ENCODE measurements at regions not wholly inside any gene's neighbourhood (a gene's known extent, or its start where the extent isn't known, plus 50 kb on each side); places are given as distances from the start of the nearest gene placed in this dataset.

DNA sequence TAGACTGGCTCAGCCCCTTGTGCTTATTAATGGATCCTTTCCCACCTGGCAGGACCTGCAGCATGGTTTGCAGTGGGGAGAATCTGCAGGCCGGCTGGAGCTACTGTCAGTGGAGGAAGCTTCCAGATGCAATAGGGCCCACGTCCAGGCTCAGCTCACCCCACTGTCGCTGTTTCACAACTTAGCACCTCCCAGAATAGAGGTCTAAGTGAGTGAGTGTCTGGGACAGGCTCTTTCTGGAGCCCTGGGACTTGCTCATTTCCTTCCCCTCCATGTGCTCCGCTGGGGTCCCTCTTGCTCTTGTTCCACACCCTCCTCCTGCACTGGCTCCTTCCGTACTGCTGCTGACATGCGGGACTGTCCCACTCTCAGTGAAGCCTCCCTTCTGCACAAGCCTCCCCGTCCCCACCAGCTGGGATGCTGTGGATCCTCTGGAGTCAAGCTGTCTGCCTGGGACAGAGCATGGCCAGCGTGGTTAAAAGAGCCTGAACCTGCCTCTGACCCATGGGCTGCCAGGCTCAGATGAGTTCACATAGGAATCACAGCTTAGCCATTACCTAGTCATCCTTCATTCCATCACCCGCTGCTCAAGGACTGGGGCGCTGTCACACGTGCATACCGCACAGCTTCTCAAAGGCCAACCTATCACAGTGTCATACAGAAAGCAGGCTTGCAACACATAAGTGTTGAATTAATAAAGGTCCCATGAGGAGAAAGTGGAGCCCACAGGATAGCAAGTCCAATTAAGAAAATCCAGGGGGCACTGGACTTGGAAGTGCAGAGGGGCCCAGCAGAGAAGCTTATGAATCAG, 135.9 kb downstream of the ACKR3 start:
- Histone ChIP-seq H3K4me3 (no peak overlapping the region), H3K27ac (no peak overlapping the region), H3K4me1 (peaks cover 26% of the 10 kb centered on the region), H3K9me3 (no peaks in the 10 kb centered on the region), H3K36me3 (replicated peaks in 1 of 2; ENCODE audit: insufficient read depth in 1 of 2, low read depth in 2 of 2) (no peaks in the 10 kb centered on the region), H3K27me3 (no peaks in the 10 kb centered on the region)
- no peak for ATAC-seq
- peak in 1 of 4 donors; percentile 27 for DNase-seq
- intact Hi-C loops (cut with DNase I) = no loop called here
- TF ChIP-seq, protein P1, sequence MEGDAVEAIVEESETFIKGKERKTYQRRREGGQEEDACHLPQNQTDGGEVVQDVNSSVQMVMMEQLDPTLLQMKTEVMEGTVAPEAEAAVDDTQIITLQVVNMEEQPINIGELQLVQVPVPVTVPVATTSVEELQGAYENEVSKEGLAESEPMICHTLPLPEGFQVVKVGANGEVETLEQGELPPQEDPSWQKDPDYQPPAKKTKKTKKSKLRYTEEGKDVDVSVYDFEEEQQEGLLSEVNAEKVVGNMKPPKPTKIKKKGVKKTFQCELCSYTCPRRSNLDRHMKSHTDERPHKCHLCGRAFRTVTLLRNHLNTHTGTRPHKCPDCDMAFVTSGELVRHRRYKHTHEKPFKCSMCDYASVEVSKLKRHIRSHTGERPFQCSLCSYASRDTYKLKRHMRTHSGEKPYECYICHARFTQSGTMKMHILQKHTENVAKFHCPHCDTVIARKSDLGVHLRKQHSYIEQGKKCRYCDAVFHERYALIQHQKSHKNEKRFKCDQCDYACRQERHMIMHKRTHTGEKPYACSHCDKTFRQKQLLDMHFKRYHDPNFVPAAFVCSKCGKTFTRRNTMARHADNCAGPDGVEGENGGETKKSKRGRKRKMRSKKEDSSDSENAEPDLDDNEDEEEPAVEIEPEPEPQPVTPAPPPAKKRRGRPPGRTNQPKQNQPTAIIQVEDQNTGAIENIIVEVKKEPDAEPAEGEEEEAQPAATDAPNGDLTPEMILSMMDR (IDR thresholded peaks at IDR 0.05) = no peak
- no peak for TF ChIP-seq POLR2A (IDR thresholded peaks at IDR 0.05)
- WGBS, 2 donors = 87 to 92% methylated on average over 12 of the region's 12 CpGs

DNA sequence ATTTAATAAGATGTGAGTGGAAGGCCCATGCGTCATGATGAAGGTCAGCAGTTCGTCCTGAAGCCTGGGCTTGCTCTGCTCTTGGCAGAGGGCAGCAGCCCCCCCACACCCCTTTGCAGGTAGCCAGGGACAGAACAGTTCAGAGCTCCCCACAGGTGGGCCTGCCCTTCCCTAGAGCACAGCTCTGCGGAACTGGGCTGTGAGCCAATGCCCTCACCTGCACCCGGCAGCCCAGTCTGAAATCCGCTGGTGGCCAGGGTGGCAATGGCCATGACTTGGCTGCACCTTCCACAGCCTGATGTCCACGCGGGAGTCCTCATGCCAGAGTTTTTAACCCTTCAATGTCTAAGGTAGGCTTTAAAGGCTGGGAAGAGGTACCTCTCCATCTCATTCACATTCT, 136.7 kb downstream of the ACKR3 start:
- Histone ChIP-seq H3K27me3 (no peaks in the 10 kb centered on the region), H3K4me1 (peaks cover 26% of the 10 kb centered on the region), H3K36me3 (replicated peaks in 1 of 2; ENCODE audit: insufficient read depth in 1 of 2, low read depth in 2 of 2) (no peaks in the 10 kb centered on the region), H3K9me3 (no peaks in the 10 kb centered on the region), H3K4me3 (no peak overlapping the region), H3K27ac (no peak overlapping the region)
- WGBS, 2 donors = 23 to 33% methylated on average over 7 of the region's 7 CpGs
- intact Hi-C loops (cut with DNase I) = no loop called here
- TF ChIP-seq, protein P1 (IDR thresholded peaks at IDR 0.05) = no peak
- TF ChIP-seq POLR2A (IDR thresholded peaks at IDR 0.05) = no peak
- ATAC-seq (no peak), DNase-seq (peak; percentile 43 to 66 (median 56))

DNA sequence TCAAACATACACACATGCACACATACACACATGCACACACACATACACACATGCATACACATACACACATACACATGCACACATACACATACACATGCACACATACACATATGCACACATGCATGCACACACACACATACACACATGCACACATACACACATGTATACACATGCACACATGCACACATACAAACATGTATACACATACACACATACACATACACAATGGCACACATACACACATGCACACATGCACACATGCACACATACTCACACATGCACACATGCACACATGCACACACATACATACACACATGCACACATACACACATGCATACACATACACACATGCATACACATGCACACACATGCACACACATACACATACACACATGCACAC, 137.2 kb downstream of the ACKR3 start:
- ATAC-seq = no peak
- DNase-seq = no peak
- Histone ChIP-seq H3K36me3 (replicated peaks in 1 of 2; ENCODE audit: insufficient read depth in 1 of 2, low read depth in 2 of 2) (no peaks in the 10 kb centered on the region), H3K27ac (no peak overlapping the region), H3K4me1 (peaks cover 26% of the 10 kb centered on the region), H3K4me3 (no peak overlapping the region), H3K9me3 (no peaks in the 10 kb centered on the region), H3K27me3 (no peaks in the 10 kb centered on the region)
- intact Hi-C loops (cut with DNase I) = no loop called here
- TF ChIP-seq, protein P1 (IDR thresholded peaks at IDR 0.05) = no peak
- TF ChIP-seq POLR2A (IDR thresholded peaks at IDR 0.05) = no peak

DNA sequence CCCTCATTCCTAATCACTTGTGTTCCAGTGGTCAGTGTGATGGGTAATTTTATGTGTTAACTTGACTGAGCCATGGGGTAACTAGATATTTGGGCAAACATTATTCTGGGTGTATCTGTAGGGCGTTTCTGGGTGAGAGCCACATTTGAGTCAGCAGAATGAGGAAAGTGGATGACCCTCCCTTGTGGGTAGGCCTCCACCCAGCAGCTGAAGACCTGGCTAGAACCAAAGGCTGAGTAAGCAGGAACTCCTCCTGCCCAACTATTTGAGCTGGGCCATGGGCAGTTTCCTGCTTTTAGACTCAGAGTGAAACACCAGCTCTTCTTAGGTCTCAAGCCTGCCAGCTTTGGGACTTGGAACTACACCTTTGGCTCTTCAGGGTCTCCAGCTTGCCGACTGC, 141.8 kb downstream of the ACKR3 start:
- peaks cover 2% of the 10 kb centered on the region for H3K4me1 ChIP-seq
- no peak overlapping the region for H3K27ac ChIP-seq
- TF ChIP-seq, protein P1 (IDR thresholded peaks at IDR 0.05) = no peak
- no peak for TF ChIP-seq POLR2A (IDR thresholded peaks at IDR 0.05)
- H3K9me3 ChIP-seq = no peaks in the 10 kb centered on the region
- ATAC-seq (no peak), DNase-seq (peak in 1 of 4 donors; percentile 40)
- no peaks in the 10 kb centered on the region for H3K36me3 ChIP-seq (replicated peaks in 1 of 2; ENCODE audit: insufficient read depth in 1 of 2, low read depth in 2 of 2)
- intact Hi-C loops (cut with DNase I) = no loop called here
- no peaks in the 10 kb centered on the region for H3K27me3 ChIP-seq
- no peak overlapping the region for H3K4me3 ChIP-seq
- WGBS, 2 donors = 61 to 90% methylated on average over 2 of the region's 2 CpGs

DNA sequence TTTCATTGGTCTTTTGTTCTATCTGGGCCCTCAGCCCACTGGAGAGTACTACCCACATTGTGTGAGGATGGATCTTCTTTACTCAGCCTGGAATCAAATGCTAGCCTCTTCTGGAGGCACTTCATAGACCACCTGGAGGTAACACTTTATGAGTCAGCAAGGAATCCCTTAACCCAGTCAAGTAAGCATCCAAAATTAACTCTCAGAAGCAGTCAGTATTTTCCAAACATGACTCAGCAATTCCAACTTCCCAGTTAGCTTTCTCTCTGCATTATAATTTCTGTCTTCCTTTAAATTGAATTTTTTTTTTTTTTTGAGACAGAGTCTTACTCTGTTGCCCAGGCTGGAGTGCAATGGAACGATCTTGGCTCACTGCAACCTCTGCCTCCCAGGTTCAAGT, 142.7 kb downstream of the ACKR3 start:
- intact Hi-C loops (cut with DNase I) = no loop called here
- Histone ChIP-seq H3K9me3 (no peaks in the 10 kb centered on the region), H3K4me3 (no peak overlapping the region), H3K27ac (no peak overlapping the region), H3K4me1 (no peaks in the 10 kb centered on the region), H3K36me3 (replicated peaks in 1 of 2; ENCODE audit: insufficient read depth in 1 of 2, low read depth in 2 of 2) (no peaks in the 10 kb centered on the region), H3K27me3 (no peaks in the 10 kb centered on the region)
- TF ChIP-seq, protein P1 (IDR thresholded peaks at IDR 0.05) = no peak
- TF ChIP-seq POLR2A (IDR thresholded peaks at IDR 0.05) = no peak
- ATAC-seq (no peak), DNase-seq (no peak)
- 94 to 100% methylated on average over 1 of the region's 1 CpG for WGBS, 2 donors

Data from body of pancreas (tissue), 4 donors.